Activated CD8-positive, alpha-beta memory T cell treated with anti-CD3 and anti-CD28 coated beads for 48 hours (primary cell): ENCODE measurements at regions not wholly inside any gene's neighbourhood (a gene's known extent, or its start where the extent isn't known, plus 50 kb on each side); places are given as distances from the start of the nearest gene placed in this dataset.

Experiments
- DNase-seq, 3 experiments: peaks; one replicate each; pipeline ENCODE4 v3.0.0-alpha.2; 2020; ENCODE audit warnings: low read depth in 2 of 3, low spot score in 2 of 3

DNA sequence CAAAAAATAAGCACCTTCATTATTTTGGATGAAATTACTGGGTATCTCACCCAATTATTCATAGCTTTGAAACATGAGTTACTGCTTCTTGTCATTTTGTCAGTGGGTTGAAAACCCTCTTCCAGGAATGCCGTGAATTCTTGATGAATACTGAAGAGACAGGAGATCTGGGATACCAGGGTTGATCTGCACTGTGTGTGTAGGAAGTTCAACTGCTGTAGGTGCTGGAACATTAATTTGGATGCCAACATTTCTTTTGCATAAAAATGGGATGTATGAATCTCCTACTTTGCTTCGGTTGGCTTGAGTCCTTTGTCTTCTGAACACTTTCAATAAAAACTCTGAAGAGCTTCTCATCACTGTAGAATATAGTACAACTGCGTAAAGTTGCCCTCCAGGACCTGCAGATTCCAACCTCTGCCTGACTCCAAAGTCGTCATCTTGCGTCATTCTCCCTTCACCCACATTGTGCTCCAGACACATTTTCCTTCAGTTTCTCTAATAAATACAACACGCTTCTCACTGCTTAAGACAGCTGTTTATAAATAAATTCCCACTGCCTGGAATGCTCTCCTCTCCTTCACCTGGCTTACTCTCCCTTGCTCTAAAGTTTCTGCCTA, 312.7 kb upstream of the TGFBR2 start:
- DNase-seq = no peak

DNA sequence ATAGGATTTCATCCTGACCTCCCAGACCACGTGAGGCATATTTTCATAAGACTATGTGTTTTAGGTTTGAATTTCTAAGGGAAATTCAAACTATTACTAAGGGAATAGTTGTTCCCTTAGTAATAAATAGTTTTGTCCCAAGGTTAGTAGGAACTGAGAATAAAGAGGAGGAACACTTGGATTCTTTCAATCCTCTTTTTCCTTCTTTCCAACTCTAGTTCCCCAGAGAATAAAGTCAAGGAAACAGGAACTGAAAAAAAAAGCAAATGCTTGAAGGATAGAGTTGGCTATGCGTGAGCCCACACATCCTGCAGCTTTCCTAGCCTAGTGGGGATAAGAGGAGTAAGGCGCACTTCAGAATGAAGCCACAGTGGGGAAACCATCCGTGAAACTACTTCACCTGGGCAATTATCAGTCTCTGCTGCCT, 312.1 kb upstream of the TGFBR2 start:
- no peak for DNase-seq

DNA sequence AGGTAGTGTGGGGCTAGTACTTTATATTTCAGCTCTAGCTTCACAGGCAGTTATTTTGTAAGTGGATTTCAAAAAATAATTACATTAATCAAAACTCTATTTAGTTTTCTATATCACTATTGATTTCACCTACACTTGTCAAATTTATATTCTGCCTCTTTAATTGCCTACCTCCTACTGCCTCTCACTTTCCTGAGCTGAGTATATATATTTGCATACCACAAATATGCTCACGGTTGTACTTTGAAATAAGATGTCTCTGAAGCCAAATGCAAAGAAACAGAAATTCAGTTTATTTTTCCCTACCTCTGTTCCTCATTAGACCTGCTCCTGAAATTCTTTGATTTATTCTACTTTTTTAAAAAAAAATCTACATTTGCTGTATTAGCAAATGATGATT, 309.3 kb upstream of the TGFBR2 start:
- DNase-seq = no peak

- no peak for DNase-seq
Observed at GRCh38 chr3:30299674-30300385, 306.6 kb upstream of the TGFBR2 start.

GRCh38 chr3:30300809-30301208, 305.6 kb upstream of the TGFBR2 start:
- no peak for DNase-seq

DNA sequence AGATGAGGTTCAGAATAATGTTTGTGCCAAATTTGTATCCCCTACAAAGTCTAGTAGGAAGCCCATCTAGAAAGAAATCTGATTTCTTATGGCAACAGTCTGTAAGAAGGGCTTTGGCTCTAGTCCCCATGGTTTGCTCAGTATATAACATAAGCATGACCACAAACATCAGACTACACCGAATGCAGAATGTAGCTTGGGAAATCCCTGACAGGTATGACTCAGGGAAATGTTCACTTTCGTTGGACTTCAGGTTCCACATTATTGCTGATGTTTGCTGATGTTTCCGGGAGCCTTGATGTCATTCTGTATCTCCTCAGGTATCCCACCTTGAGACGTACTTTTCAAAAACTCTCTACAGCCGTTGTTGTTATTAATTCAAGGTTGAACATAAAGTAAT, 304.4 kb upstream of the TGFBR2 start:
- DNase-seq = no peak

GRCh38 chr3:30303770-30304169, 302.6 kb upstream of the TGFBR2 start:
- DNase-seq = no peak

GRCh38 chr3:30305021-30305420, 301.4 kb upstream of the TGFBR2 start:
- no peak for DNase-seq

DNA sequence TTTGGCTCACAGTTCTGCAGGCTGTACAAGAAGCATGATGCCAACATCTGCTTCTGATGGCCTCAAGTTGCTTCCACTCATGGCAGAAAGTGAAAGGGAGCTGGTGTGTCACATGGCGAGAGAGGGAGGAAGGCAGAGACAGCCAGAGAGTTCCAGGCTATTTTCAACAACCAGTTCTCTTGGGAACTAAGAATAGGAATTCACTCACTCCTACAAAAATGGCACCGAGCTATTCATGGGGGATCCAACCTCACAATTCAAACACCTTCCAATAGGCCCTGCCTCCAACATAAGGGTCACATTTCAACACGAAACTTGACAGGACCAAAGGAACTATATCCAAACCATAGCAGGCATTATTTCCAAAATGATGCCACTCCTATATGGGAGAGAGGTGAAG, 299.5 kb upstream of the TGFBR2 start:
- no peak for DNase-seq

- DNase-seq = no peak
Observed at GRCh38 chr3:30307372-30307950, 298.9 kb upstream of the TGFBR2 start.

DNA sequence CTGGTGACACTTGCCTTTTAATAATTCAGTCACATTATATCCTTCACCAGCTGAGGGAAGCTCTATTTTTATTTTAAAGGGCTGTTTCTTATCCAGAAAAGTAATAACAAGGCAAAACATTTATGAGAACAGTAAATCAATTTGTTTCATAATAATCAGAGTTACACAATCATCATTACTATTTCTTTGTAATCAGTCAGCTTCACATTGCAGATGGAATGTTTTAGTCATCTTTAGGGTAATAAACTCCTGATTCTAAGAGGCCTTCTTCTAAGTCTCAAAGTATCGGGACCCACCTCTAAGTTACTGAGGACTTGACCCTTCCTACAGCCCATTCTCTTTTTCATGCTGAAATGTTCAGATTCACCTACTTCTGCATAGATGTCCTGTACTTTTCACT, 298.3 kb upstream of the TGFBR2 start:
- no peak for DNase-seq

GRCh38 chr3:30309961-30310954, 296.1 kb upstream of the TGFBR2 start:
- DNase-seq = no peak

GRCh38 chr3:30311781-30312180, 294.6 kb upstream of the TGFBR2 start:
- no peak for DNase-seq

DNA sequence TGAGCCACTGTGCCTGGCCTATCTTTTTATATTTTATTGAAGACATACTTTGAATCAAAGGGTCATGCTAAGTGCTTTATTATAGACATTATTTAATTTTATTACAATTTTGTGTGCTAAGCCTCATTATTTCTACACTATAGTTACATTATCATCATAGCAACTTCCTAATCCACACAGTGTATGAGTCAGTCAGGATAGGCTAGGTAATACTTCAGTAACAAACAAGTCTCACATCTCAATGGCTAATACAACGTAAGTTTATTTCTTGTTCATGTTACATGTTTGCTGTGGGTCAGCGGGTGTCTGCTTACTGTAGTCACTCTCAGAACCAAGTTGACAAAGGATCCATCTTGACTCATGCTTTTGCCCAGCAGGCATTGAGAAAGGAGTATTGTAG, 292.6 kb upstream of the TGFBR2 start:
- no peak for DNase-seq

- no peak for DNase-seq
Observed at GRCh38 chr3:30314757-30315325, 291.6 kb upstream of the TGFBR2 start.

DNA sequence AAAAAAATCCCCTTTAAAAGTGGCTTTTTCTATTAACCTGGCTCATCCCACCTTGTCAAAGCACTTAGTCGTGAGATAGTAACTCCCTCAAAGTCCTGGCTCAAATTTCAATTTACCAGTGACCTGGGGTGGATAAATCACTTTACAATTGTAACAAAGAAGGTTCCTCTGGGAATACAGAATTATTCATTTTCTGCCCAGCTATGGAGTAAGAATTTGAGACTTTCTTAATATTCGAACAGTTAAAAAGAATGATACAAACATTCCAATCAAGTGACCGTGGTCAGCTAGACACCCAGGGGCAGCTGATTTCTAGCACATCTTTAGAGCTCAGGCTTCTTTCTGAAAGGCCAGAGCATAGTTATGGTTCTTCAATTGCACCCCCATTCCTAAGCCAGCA, 291.0 kb upstream of the TGFBR2 start:
- DNase-seq = no peak

- DNase-seq = no peak
Observed at GRCh38 chr3:30317561-30317960, 288.8 kb upstream of the TGFBR2 start.

DNA sequence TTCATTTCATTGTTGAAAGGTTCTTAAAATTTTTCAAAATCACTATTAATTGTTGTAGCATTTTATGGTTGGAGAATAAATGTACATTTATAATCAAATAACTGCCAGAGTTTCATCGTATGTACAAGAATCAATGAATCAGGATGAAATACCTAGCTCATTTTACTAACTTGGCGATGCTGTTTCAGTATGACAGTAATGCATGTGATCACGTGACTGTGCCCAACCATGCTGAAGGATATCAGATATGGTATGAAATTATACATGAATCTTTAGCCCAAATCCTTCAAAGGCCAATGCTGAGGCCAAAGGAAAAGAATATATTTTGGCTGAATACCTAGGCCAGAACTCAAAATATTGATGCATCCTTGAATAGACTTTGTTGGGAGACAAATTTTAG, 288.3 kb upstream of the TGFBR2 start:
- DNase-seq = no peak

DNA sequence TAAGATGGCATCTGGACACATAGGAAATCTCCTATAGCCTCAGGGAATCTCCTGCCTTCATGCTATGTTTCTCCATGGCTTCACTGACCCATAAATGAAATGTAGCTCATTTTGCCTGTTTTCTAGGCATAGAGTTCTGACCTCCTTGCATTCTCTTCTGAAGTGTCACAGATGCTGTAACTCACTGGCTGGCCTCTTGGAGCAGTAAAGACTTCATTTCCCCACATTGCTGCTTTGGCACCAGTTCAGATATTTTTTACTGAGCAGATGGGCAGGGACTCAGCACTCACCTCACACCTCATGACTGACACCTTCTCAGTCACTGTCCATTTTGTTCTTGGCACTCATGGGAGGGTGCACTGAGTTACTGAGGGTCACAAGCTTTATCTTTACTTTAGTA, 286.7 kb upstream of the TGFBR2 start:
- no peak for DNase-seq

DNA sequence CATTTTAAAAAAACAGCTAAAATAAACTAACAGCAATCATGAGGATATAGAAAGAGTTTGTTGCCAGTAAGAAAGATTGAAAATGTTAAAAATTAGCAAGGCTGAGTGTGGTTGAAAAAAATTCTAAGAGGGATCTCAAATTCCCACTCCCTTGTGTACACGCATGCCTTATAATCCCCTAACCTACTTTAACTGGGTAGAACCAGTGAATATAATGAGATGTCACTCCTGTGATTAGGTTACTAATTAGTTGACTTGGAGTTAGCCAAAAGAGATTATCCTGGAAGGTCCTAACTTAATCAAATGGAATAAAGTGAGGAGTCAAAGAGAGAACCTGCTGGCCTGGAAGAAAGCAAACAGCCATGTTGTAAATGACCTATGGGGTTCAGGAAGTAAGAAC, 286.0 kb upstream of the TGFBR2 start:
- no peak for DNase-seq

- DNase-seq = no peak
Observed at GRCh38 chr3:30321065-30321464, 285.3 kb upstream of the TGFBR2 start.
